IMR-90 (cell line): ENCODE measurements at regions not wholly inside any gene's neighbourhood (a gene's known extent, or its start where the extent isn't known, plus 50 kb on each side); places are given as distances from the start of the nearest gene placed in this dataset.

Experiments
- ATAC-seq: fragments of 200-7000 bp; cut with Tn5 transposase; 2 replicates; pipeline ENCODE4 v1.9.1; 2020; ENCODE audit warnings: low read depth, mild to moderate bottlenecking, moderate library complexity
- BruUV-seq: library from RNA; stranded (reverse); fragments of 400-500 nt; replicated peaks from 2 replicates; lab custom pipeline; 2021; lab: Mats Ljungman, UMichigan
- CTCF ChIA-PET: fragments of 300-600 bp; formaldehyde crosslinking; extraction: SDS; loops from one replicate; lab custom pipeline; 2021; ENCODE audit warnings: antibody characterized with exemption; lab: Yijun Ruan, JAX
- POLR2A ChIA-PET: fragments of 300-600 bp; sonication (Branson Sonifier 250); formaldehyde crosslinking; loops from one replicate; lab custom pipeline; 2022; ENCODE audit warnings: antibody characterized with exemption; ENCODE audit not compliant: unreplicated experiment; lab: Charles Lee
- DNase-seq: peaks from one replicate; pipeline ENCODE4 v3.0.0; 2013
- H2AFZ ChIP-seq: replicated peaks from 2 replicates; pipeline ENCODE3; 2013; ENCODE audit warnings: low read length, mild to moderate bottlenecking; ENCODE audit not compliant: poor library complexity
- H2AK5ac ChIP-seq: 2 replicates; pipeline ENCODE4 v1.6.1; 2013; ENCODE audit warnings: low read depth, low read length, inconsistent platforms
- H2AK9ac ChIP-seq: replicated peaks from 2 replicates; pipeline ENCODE3; 2013; ENCODE audit warnings: mild to moderate bottlenecking, low read depth, low read length, moderate library complexity; ENCODE audit not compliant: poor library complexity
- H2BK120ac ChIP-seq: 2 replicates; pipeline ENCODE4 v1.6.1; 2013; ENCODE audit warnings: low read depth, low read length, inconsistent platforms
- H2BK15ac ChIP-seq: 3 replicates; pipeline ENCODE4 v1.6.1; 2013; ENCODE audit warnings: low read depth, low read length, inconsistent platforms
- H2BK20ac ChIP-seq: 2 replicates; pipeline ENCODE4 v1.6.1; 2013; ENCODE audit warnings: low read depth, mild to moderate bottlenecking, inconsistent platforms, low read length, moderate library complexity
- H2BK5ac ChIP-seq: 2 replicates; pipeline ENCODE4 v1.6.1; 2013; ENCODE audit warnings: mild to moderate bottlenecking, low read depth, low read length, inconsistent platforms; ENCODE audit not compliant: poor library complexity, severe bottlenecking
- H3K14ac ChIP-seq: replicated peaks from 2 replicates; pipeline ENCODE4 v1.6.1; 2013; ENCODE audit warnings: low read depth, low read length, inconsistent platforms
- H3K18ac ChIP-seq: 2 replicates; pipeline ENCODE4 v1.6.1; 2013; ENCODE audit warnings: low read depth, low read length, control low read depth
- H3K23ac ChIP-seq: 2 replicates; pipeline ENCODE4 v1.6.1; 2013; ENCODE audit warnings: low read depth, low read length, inconsistent platforms
- H3K27ac ChIP-seq: 2 replicates; pipeline ENCODE4 v1.5.1; 2013; ENCODE audit warnings: mild to moderate bottlenecking, control low read depth, low read length; ENCODE audit not compliant: insufficient read depth
- H3K27me3 ChIP-seq: 2 replicates; pipeline ENCODE4 v1.6.1; 2013; ENCODE audit warnings: low read length; ENCODE audit not compliant: control insufficient read depth, insufficient read depth
- H3K36me3 ChIP-seq: 2 replicates; pipeline ENCODE4 v1.6.1; 2013; ENCODE audit warnings: low read length, mixed read lengths; ENCODE audit not compliant: control insufficient read depth, insufficient read depth
- H3K4ac ChIP-seq: 2 replicates; pipeline ENCODE4 v1.6.1; 2013; ENCODE audit warnings: low read depth, low read length, inconsistent platforms
- H3K4me1 ChIP-seq: 2 replicates; pipeline ENCODE4 v1.6.1; 2013; ENCODE audit warnings: low read length, mixed read lengths; ENCODE audit not compliant: control insufficient read depth, insufficient read depth
- H3K4me2 ChIP-seq: 2 replicates; pipeline ENCODE4 v1.6.1; 2013; ENCODE audit warnings: low read depth, mild to moderate bottlenecking, control low read depth, low read length, moderate library complexity
- H3K4me3 ChIP-seq: 2 replicates; pipeline ENCODE4 v1.5.1; 2013; ENCODE audit warnings: low read depth, mild to moderate bottlenecking, control low read depth, low read length, moderate library complexity; ENCODE audit not compliant: insufficient read depth
- H3K56ac ChIP-seq: 2 replicates; pipeline ENCODE4 v1.6.1; 2013; ENCODE audit warnings: low read length, inconsistent platforms; ENCODE audit not compliant: insufficient read depth; ENCODE audit errors: extremely low read depth
- H3K79me1 ChIP-seq, 2 experiments: 2 replicates each; pipeline ENCODE4 v1.6.1; 2013; ENCODE audit warnings: low read length in 2 of 2, inconsistent platforms in 1 of 2, low read depth in 1 of 2
- H3K9ac ChIP-seq: 2 replicates; pipeline ENCODE4 v1.6.1; 2013; ENCODE audit warnings: low read depth, low read length, control low read depth
- H3K9me1 ChIP-seq: 2 replicates; pipeline ENCODE4 v1.6.1; 2013; ENCODE audit warnings: low read length, inconsistent platforms; ENCODE audit not compliant: insufficient read depth
- H3K9me3 ChIP-seq: 2 replicates; pipeline ENCODE4 v1.6.1; 2013; ENCODE audit warnings: low read length; ENCODE audit not compliant: control insufficient read depth, insufficient read depth
- H4K20me1 ChIP-seq: 2 replicates; pipeline ENCODE4 v1.6.1; 2013; ENCODE audit warnings: low read length, inconsistent platforms; ENCODE audit not compliant: insufficient read depth
- H4K5ac ChIP-seq: 2 replicates; pipeline ENCODE4 v1.6.1; 2013; ENCODE audit warnings: mild to moderate bottlenecking, low read depth, low read length, control low read depth
- H4K8ac ChIP-seq, 2 experiments: 2 replicates each; pipeline ENCODE4 v1.6.1; 2013; ENCODE audit warnings: low read depth in 2 of 2, low read length in 2 of 2, control low read depth in 1 of 2, inconsistent platforms in 1 of 2
- H4K91ac ChIP-seq: 2 replicates; pipeline ENCODE4 v1.6.1; 2013; ENCODE audit warnings: low read depth, low read length, inconsistent platforms; ENCODE audit not compliant: insufficient read depth
- CEBPB ChIP-seq: IDR thresholded peaks from 2 replicates; pipeline ENCODE4 v1.6.1; 2012; ENCODE audit warnings: low read depth, low read length, improper control_type of control experiment
- CHD1 ChIP-seq: IDR thresholded peaks from 2 replicates; pipeline ENCODE4 v1.6.1; 2012; ENCODE audit warnings: low read depth, low read length, improper control_type of control experiment
- CTCF ChIP-seq: conservative IDR thresholded peaks from 2 replicates; pipeline ENCODE4 v1.5.1; 2012; ENCODE audit warnings: mild to moderate bottlenecking, low read depth, low read length, improper control_type of control experiment
- FOS ChIP-seq: fragments of 150-350 bp; IDR thresholded peaks from 2 replicates; pipeline ENCODE4 v1.6.1; 2016; ENCODE audit warnings: low read depth, low read length
- NFE2L2 ChIP-seq: fragments of 150-350 bp; IDR thresholded peaks from 2 replicates; pipeline ENCODE4 v1.6.1; 2016; ENCODE audit warnings: low read depth, mild to moderate bottlenecking, low read length
- POLR2A ChIP-seq: IDR thresholded peaks from 2 replicates; pipeline ENCODE4 v1.6.1; 2012; ENCODE audit warnings: mild to moderate bottlenecking, low read depth, low read length
- RAD21 ChIP-seq: IDR thresholded peaks from 2 replicates; pipeline ENCODE4 v1.6.1; 2012; ENCODE audit warnings: low read length, improper control_type of control experiment
- RCOR1 ChIP-seq: IDR thresholded peaks from 2 replicates; pipeline ENCODE4 v1.6.1; 2012; ENCODE audit warnings: mild to moderate bottlenecking, low read length, improper control_type of control experiment; ENCODE audit not compliant: insufficient replicate concordance
- RFX5 ChIP-seq: IDR thresholded peaks from 2 replicates; pipeline ENCODE4 v1.8.0; 2012; ENCODE audit warnings: low read depth, mild to moderate bottlenecking, low read length, moderate library complexity
- SMC3 ChIP-seq: fragments of 150-350 bp; IDR thresholded peaks from 2 replicates; pipeline ENCODE4 v1.6.1; 2016; ENCODE audit warnings: low read depth, mild to moderate bottlenecking, antibody characterized with exemption, low read length, moderate library complexity
- WGBS, 2 experiments: methylation state at CpG; one replicate each; pipeline versions ENCODE4 v1.1.5 to v1.1.7; 2013; ENCODE audit warnings: missing lambda C conversion rate in 2 of 2; ENCODE audit not compliant: insufficient read length in 1 of 2; ENCODE audit errors: extremely low coverage in 2 of 2; 5-methylcytosine and 5-hydroxymethylcytosine counted together
- dilution Hi-C: fragments of 300-500 bp; cut with HindIII; formaldehyde crosslinking; loops from one replicate; pipeline ENCODE4 v1.14.3; 2018; ENCODE audit warnings: low sequenced_read_pairs; ENCODE audit not compliant: unreplicated experiment
- in situ Hi-C: fragments of 300-500 bp; cut with MboI; formaldehyde crosslinking; loops from 3 replicates; pipeline ENCODE4 v1.14.3; 2019; ENCODE audit warnings: low sequenced_read_pairs, inconsistent platforms, mixed read lengths
- intact Hi-C: fragments of 100-400 bp; cut with micrococcal nuclease; formaldehyde crosslinking; loops from 2 replicates; pipeline ENCODE4 v1.10.0; 2022
- TF ChIP-seq, protein P1 (sequence below): fragments of 150-350 bp; IDR thresholded peaks from 2 replicates; pipeline ENCODE4 v1.6.1; 2017; ENCODE audit warnings: mild to moderate bottlenecking, antibody characterized with exemption, low read length, low read depth

- Histone ChIP-seq H3K9me3 (no peaks in the 10 kb centered on the region), H3K4ac (no peak overlapping the region), H3K4me2 (no peak overlapping the region), H2AK5ac (no peak overlapping the region), H3K14ac (no peak overlapping the region), H4K5ac (no peak overlapping the region), H2BK120ac (no peak overlapping the region), H4K91ac (no peak overlapping the region), H3K27me3 (no peaks in the 10 kb centered on the region), H2AFZ (no peak overlapping the region), H3K9me1 (no peaks in the 10 kb centered on the region), H3K36me3 (no peaks in the 10 kb centered on the region), H4K20me1 (no peaks in the 10 kb centered on the region), H3K4me1 (no peaks in the 10 kb centered on the region), H2BK15ac (no peak overlapping the region), H3K56ac (no peak overlapping the region), H3K27ac (no peak overlapping the region), H3K9ac (no peak overlapping the region), H3K79me1 (no peaks in the 10 kb centered on the region), H2AK9ac (no peak overlapping the region), H3K4me3 (no peak overlapping the region), H3K23ac (no peak overlapping the region), H4K8ac (no peak overlapping the region), H2BK20ac (no peak overlapping the region), H3K18ac (no peak overlapping the region), H2BK5ac (no peak overlapping the region)
- ChIA-PET CTCF (no interaction called here), POLR2A (no interaction called here)
- DNase-seq (peak; percentile 1), ATAC-seq (no peak)
- dilution Hi-C loops (no loop called here), intact Hi-C loops (no loop called here), in situ Hi-C loops (no loop called here)
- BruUV-seq = no TSS peak
- TF ChIP-seq SMC3 (no peak), CEBPB (no peak), RAD21 (no peak), NFE2L2 (no peak), FOS (no peak), RCOR1 (no peak), CHD1 (no peak), CTCF (no peak), RFX5 (no peak), POLR2A (no peak)
- TF ChIP-seq, protein P1, sequence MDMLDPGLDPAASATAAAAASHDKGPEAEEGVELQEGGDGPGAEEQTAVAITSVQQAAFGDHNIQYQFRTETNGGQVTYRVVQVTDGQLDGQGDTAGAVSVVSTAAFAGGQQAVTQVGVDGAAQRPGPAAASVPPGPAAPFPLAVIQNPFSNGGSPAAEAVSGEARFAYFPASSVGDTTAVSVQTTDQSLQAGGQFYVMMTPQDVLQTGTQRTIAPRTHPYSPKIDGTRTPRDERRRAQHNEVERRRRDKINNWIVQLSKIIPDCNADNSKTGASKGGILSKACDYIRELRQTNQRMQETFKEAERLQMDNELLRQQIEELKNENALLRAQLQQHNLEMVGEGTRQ = no peak
- no CpG with 5 or more reads among the region's 3 CpGs for WGBS, 2 experiments
These were observed 385.8 kb downstream of the ETV1 start for GRCh38 chr7:13603661-13604060.
